ENCODE measurements at regions not wholly inside any gene's neighbourhood (a gene's known extent, or its start where the extent isn't known, plus 50 kb on each side); places are given as distances from the start of the nearest gene placed in this dataset.

- no peak for TF ChIP-seq CTCF (IDR thresholded peaks at IDR 0.05 in 2 of 3, conservative IDR thresholded peaks at IDR 0.05 in 1 of 3; ENCODE audit: insufficient read depth in 2 of 3, low read depth in 1 of 3, low read length in 3 of 3)
- no peak for TF ChIP-seq POLR2A (conservative IDR thresholded peaks at IDR 0.05)
- TF ChIP-seq ZNF224 (CRISPR knock-in tag; IDR thresholded peaks at IDR 0.05), result no peak
- TF ChIP-seq ZNF23 (CRISPR knock-in tag; IDR thresholded peaks at IDR 0.05), result no peak
- TF ChIP-seq CHD7 (IDR thresholded peaks at IDR 0.05; ENCODE audit: low read depth, low read length), result no peak
- TF ChIP-seq ERF (CRISPR knock-in tag; IDR thresholded peaks at IDR 0.05), result no peak
- TF ChIP-seq STAT6 (CRISPR knock-in tag; IDR thresholded peaks at IDR 0.05), result no peak
- TF ChIP-seq FOXM1 (IDR thresholded peaks at IDR 0.05; ENCODE audit: low read depth), result no peak
- TF ChIP-seq FOXM1 (CRISPR knock-in tag; IDR thresholded peaks at IDR 0.05; ENCODE audit: low read depth), result no peak
- TF ChIP-seq E2F5 (CRISPR knock-in tag; IDR thresholded peaks at IDR 0.05), result no peak
- TF ChIP-seq ZNF197 (CRISPR knock-in tag; IDR thresholded peaks at IDR 0.05; ENCODE audit: low read depth), result no peak
- TF ChIP-seq HDAC1 (IDR thresholded peaks at IDR 0.05), result no peak
- TF ChIP-seq RUNX1 (IDR thresholded peaks at IDR 0.05; ENCODE audit: low read depth), result no peak
Observed at GRCh38 chrX:46130247-46130646, 415.0 kb downstream of the ZNF674 start.
